Neural progenitor cell (in vitro differentiated cells): ENCODE measurements at regions not wholly inside any gene's neighbourhood (a gene's known extent, or its start where the extent isn't known, plus 50 kb on each side); places are given as distances from the start of the nearest gene placed in this dataset.

Experiments used
- EZH2 ChIP-seq: fragments of 200-600 bp; sonication (generic); IDR thresholded peaks from 2 replicates; pipeline ENCODE4 v1.6.1; 2017; ENCODE audit warnings: antibody characterized with exemption, mild to moderate bottlenecking, moderate library complexity
- EZH2phosphoT487 ChIP-seq: fragments of 200-600 bp; sonication (generic); IDR thresholded peaks from 2 replicates; pipeline ENCODE4 v1.6.1; 2017; ENCODE audit warnings: antibody characterized with exemption
- TF ChIP-seq, protein P1 (sequence below): fragments of 200-600 bp; sonication (generic); IDR thresholded peaks from 2 replicates; pipeline ENCODE4 v1.5.1; 2017; ENCODE audit warnings: antibody characterized with exemption, mild to moderate bottlenecking

DNA sequence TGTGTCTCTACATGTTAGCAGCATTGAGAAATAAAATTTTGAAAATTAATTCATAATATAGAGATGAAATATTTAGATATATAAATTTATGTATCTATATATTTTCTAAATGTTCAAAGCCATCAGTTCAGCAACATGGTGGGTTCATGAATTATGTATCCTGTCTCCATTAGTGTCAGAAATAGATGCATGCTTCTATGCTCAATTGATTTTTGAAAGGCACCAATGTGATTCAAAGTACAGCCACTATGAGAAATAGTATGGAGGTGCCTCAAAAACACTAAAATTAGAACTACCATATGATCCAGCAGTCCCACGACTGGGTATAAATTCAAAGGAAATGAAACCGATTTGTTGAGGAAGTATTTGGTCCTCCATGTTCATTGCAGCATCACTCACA, 128.6 kb upstream of the SYN3 start:
- TF ChIP-seq, protein P1, sequence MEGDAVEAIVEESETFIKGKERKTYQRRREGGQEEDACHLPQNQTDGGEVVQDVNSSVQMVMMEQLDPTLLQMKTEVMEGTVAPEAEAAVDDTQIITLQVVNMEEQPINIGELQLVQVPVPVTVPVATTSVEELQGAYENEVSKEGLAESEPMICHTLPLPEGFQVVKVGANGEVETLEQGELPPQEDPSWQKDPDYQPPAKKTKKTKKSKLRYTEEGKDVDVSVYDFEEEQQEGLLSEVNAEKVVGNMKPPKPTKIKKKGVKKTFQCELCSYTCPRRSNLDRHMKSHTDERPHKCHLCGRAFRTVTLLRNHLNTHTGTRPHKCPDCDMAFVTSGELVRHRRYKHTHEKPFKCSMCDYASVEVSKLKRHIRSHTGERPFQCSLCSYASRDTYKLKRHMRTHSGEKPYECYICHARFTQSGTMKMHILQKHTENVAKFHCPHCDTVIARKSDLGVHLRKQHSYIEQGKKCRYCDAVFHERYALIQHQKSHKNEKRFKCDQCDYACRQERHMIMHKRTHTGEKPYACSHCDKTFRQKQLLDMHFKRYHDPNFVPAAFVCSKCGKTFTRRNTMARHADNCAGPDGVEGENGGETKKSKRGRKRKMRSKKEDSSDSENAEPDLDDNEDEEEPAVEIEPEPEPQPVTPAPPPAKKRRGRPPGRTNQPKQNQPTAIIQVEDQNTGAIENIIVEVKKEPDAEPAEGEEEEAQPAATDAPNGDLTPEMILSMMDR = no peak
- TF ChIP-seq EZH2 (no peak), EZH2phosphoT487 (no peak)
